ENCODE measurements at regions not wholly inside any gene's neighbourhood (a gene's known extent, or its start where the extent isn't known, plus 50 kb on each side); places are given as distances from the start of the nearest gene placed in this dataset.
A peak's percentile ranks its signal among the peaks of the same experiment; 100 is the strongest.

- TF ChIP-seq CTCF (IDR thresholded peaks at IDR 0.05) (peak; percentile 25 to 69 (median 62)), POLR2A (IDR thresholded peaks at IDR 0.05) (no peak)
Observed at GRCh38 chr3:174397848-174398247, 461.3 kb upstream of the NAALADL2 start.

Measured in body of pancreas (tissue), 4 donors.